ENCODE measurements at regions not wholly inside any gene's neighbourhood (a gene's known extent, or its start where the extent isn't known, plus 50 kb on each side); places are given as distances from the start of the nearest gene placed in this dataset.

DNA sequence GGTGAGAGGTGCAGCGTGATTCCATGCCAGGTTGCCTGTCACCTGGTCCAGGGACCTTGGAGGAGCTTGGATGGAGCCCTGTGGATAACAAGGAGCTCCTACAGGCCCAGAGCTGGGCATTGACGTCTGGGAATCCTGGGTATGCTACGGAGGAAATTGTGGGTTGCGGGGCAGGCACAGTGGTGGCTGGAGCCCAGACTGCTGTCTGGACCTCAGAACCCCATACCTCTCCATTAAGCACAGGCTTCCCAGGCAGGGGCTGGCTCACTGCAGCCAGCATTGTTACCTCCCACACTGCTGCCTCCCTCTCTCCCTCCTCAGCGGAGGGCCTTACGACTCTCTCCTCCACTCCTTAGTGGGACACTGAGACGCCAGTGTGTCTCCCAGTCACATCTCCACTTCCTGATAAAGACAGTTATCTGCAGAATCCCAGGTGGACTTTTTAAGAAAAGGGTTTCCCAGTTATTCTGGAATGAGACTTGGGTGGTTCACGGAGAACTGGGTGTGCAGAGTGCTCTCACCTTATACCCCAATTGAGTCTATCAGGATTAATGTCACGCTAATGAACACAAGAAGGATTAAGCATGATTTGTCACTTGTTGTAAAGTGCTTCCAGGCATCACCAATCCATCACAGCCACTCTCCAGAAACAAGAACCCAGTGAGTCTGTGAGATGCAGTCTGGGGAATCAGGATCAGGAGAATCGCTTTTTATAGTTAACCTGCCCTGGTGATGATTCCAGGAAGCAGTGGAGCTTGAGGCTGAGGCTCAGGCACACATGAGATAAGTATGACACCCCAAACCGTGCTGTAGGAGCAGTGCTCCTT is 309.4 kb downstream of the RPS24 start:
- TF ChIP-seq CTCF (IDR thresholded peaks at IDR 0.05) (no peak), ZFX (IDR thresholded peaks at IDR 0.05; ENCODE audit: borderline replicate concordance) (no peak)

Measured in 22Rv1 (cell line).